Ishikawa (cell line): ENCODE measurements at regions not wholly inside any gene's neighbourhood (a gene's known extent, or its start where the extent isn't known, plus 50 kb on each side); places are given as distances from the start of the nearest gene placed in this dataset.

Source experiments
- CEBPB ChIP-seq: IDR thresholded peaks from 2 replicates; pipeline ENCODE4 v1.6.1; 2012
- CREB1 ChIP-seq: IDR thresholded peaks from 2 replicates; pipeline ENCODE4 v1.6.1; 2012; ENCODE audit warnings: low read depth
- EGR1 ChIP-seq: IDR thresholded peaks from 2 replicates; pipeline ENCODE4 v1.6.1; 2012
- EP300 ChIP-seq: IDR thresholded peaks from 2 replicates; pipeline ENCODE4 v1.6.1; 2012; ENCODE audit warnings: borderline replicate concordance
- NFIC ChIP-seq: IDR thresholded peaks from 2 replicates; pipeline ENCODE4 v1.6.1; 2012
- RAD21 ChIP-seq: IDR thresholded peaks from 2 replicates; pipeline ENCODE4 v1.6.1; 2012; ENCODE audit warnings: low read depth
- TAF1 ChIP-seq: IDR thresholded peaks from 2 replicates; pipeline ENCODE4 v1.6.1; 2012; ENCODE audit warnings: low read depth, mild to moderate bottlenecking
- TCF12 ChIP-seq: IDR thresholded peaks from 2 replicates; pipeline ENCODE4 v1.6.1; 2012; ENCODE audit warnings: low read depth
- TEAD4 ChIP-seq: IDR thresholded peaks from 2 replicates; pipeline ENCODE4 v1.6.1; 2012
- YY1 ChIP-seq: IDR thresholded peaks from 2 replicates; pipeline ENCODE4 v1.6.1; 2012; ENCODE audit warnings: low read depth
- TF ChIP-seq, protein P1 (sequence below): IDR thresholded peaks from 2 replicates; pipeline ENCODE4 v1.6.1; 2012; ENCODE audit warnings: low read depth, mild to moderate bottlenecking
- TF ChIP-seq, protein P2 (sequence below): IDR thresholded peaks from 2 replicates; pipeline ENCODE4 v1.6.1; 2012
- TF ChIP-seq, protein P3 (sequence below): IDR thresholded peaks from 2 replicates; pipeline ENCODE4 v1.6.1; 2012

DNA sequence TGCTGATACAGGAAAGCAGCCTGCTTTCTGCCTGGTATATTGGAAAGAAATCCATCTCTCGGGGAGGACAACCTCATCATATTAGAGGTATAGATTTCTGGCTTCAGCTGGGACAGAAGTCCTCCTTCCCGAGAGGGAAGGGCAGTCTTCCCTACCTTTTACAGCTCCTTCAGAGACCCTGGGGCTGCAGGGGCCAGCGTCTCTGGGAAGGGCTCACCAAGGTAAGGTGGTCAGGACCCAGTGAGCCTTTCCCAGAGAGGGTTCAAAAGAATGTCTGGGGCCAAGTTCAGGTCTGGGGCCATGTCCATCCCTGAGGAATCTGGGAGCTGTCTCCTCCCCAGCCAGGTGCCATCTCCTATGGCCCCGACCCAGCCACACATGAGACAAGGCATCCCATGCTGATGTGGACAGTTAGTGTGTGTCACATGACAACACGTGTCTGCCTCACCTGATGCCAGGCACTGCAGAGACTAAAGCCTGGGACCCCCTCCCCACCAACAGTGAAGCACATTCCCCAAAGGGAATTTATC is 136.4 kb downstream of the URI1 start:
- TF ChIP-seq TEAD4 (no peak), EP300 (no peak), RAD21 (no peak), EGR1 (no peak), YY1 (no peak), CEBPB (no peak), TAF1 (no peak), TCF12 (no peak), CREB1 (no peak), NFIC (no peak)
- TF ChIP-seq, protein P1, sequence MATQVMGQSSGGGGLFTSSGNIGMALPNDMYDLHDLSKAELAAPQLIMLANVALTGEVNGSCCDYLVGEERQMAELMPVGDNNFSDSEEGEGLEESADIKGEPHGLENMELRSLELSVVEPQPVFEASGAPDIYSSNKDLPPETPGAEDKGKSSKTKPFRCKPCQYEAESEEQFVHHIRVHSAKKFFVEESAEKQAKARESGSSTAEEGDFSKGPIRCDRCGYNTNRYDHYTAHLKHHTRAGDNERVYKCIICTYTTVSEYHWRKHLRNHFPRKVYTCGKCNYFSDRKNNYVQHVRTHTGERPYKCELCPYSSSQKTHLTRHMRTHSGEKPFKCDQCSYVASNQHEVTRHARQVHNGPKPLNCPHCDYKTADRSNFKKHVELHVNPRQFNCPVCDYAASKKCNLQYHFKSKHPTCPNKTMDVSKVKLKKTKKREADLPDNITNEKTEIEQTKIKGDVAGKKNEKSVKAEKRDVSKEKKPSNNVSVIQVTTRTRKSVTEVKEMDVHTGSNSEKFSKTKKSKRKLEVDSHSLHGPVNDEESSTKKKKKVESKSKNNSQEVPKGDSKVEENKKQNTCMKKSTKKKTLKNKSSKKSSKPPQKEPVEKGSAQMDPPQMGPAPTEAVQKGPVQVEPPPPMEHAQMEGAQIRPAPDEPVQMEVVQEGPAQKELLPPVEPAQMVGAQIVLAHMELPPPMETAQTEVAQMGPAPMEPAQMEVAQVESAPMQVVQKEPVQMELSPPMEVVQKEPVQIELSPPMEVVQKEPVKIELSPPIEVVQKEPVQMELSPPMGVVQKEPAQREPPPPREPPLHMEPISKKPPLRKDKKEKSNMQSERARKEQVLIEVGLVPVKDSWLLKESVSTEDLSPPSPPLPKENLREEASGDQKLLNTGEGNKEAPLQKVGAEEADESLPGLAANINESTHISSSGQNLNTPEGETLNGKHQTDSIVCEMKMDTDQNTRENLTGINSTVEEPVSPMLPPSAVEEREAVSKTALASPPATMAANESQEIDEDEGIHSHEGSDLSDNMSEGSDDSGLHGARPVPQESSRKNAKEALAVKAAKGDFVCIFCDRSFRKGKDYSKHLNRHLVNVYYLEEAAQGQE = no peak
- TF ChIP-seq, protein P2, sequence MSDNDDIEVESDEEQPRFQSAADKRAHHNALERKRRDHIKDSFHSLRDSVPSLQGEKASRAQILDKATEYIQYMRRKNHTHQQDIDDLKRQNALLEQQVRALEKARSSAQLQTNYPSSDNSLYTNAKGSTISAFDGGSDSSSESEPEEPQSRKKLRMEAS = no peak
- TF ChIP-seq, protein P3, sequence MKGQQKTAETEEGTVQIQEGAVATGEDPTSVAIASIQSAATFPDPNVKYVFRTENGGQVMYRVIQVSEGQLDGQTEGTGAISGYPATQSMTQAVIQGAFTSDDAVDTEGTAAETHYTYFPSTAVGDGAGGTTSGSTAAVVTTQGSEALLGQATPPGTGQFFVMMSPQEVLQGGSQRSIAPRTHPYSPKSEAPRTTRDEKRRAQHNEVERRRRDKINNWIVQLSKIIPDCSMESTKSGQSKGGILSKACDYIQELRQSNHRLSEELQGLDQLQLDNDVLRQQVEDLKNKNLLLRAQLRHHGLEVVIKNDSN = no peak
